ENCODE measurements at regions not wholly inside any gene's neighbourhood (a gene's known extent, or its start where the extent isn't known, plus 50 kb on each side); places are given as distances from the start of the nearest gene placed in this dataset.

DNA sequence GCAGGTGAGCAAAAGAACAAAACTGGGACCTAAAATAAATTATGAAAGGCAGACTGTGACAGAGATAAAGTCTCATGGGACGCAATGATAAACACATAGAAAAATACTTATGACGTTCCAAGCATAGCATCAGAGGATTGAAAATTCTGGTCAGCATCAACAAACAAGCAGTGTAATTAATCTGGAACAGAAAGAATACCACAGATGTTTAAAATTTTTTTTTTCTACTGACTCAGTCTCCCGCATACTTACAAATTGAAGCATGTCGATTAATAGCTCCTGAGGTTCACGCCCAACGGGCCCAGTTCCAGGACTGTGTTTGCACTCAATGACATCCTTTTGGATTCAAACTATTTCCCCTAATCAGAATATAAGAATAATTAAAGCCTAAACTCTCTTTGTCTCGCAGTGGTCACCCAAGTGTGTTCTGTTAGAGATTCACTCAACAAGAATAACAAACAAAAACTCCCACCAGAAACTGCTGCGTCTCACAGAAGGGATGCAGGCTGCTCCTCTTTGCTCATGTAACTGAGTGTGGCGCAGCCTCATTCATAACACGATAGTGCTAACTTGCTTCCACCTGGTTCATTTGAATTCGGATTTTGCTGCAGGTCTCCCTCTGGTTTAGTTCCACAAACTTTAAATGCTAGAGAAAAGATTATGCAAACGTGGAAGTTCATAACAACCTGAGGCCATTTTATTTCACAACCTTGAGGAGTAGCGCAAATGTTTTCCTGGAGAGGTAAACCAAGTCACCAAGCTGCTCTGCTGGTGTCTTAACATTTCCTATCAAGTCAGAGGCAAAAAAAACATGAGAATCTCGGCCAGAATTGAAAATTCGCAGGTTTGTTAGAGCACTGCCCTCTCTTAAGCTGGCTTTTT is 69.0 kb upstream of the CITED2 start:
- peaks cover 2% of the 10 kb centered on the region for H3K36me3 Mint-ChIP-seq (ENCODE audit: low read depth)
- peak overlapping the region; percentile 27 for H3K27ac Mint-ChIP-seq
- peaks cover 3% of the 10 kb centered on the region for H3K9me3 Mint-ChIP-seq
- peaks cover 45% of the 10 kb centered on the region for H3K4me1 Mint-ChIP-seq
- no peak overlapping the region for H3K4me3 Mint-ChIP-seq
- ChIA-PET CTCF (no interaction called here), POLR2A (no interaction called here)
- H3K27me3 Mint-ChIP-seq = no peaks in the 10 kb centered on the region
- DNase-seq = no peak

DNA sequence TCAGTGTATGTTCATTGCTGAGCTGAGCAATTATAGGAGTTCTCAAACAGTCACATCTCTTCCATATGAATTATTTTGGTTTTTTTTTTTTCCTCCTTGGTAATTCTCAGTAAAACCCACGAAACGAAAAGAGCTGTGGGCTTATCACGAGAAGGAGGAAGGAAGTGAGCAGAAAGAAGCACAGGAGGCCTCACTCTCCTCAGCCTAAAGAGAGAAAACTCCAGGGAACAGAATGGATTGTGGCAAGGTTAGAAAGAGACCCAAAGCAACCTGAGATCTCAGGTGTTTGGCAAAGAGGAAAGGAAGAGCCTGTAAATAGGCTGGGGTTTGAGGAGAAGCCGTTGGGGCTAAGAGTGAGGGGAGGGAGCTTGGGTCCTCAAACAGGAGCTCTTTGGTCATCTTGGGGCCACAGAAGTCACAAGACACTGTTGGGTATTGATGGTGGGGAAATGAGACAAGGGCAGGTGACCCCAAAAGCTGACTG is 67.8 kb upstream of the CITED2 start:
- POLR2A ChIA-PET = interaction anchor here (0.6 kb wide), 1 partner anchor 20 kb away, joined by 3 read pairs; no protein-coding TSS in a partner anchor
- peaks cover 3% of the 10 kb centered on the region for H3K9me3 Mint-ChIP-seq
- peak; percentile 10 for DNase-seq

DNA sequence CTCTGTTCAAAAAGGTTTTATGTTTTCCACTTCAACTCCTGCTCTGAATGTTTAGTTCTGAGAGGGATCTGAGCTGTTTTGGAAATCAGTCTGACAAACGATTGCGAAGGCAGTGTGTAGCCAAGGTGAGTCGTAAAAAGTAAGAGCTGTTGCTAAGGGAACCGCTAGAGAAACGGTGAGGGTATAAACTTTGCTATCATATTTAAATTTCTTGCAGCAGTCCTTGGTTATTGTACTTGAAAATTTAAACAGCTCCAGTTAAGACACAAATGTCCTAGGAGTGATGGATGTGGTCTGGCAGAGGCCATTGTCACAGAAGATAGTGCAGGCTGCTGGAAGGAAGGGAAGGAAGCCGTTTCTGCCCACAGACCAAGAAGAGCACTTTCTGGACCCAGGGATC is 64.9 kb upstream of the CITED2 start:
- DNase-seq = no peak
- peaks cover 3% of the 10 kb centered on the region for H3K9me3 Mint-ChIP-seq
- no peak overlapping the region for H3K4me3 Mint-ChIP-seq
- ChIA-PET CTCF (no interaction called here), POLR2A (no interaction called here)
- H3K27ac Mint-ChIP-seq = no peak overlapping the region
- H3K27me3 Mint-ChIP-seq = no peaks in the 10 kb centered on the region
- H3K4me1 Mint-ChIP-seq = peaks cover 24% of the 10 kb centered on the region
- H3K36me3 Mint-ChIP-seq (ENCODE audit: low read depth) = no peaks in the 10 kb centered on the region

More for the DNA sequence above, 67.8 kb upstream of the CITED2 start:
- CTCF ChIA-PET = interaction anchor here (0.7 to 1.0 kb wide), 2 partner anchors 46 to 67 kb away, joined by 3 read pairs; no protein-coding TSS in a partner anchor
- Mint-ChIP-seq H3K4me1 (peaks cover 34% of the 10 kb centered on the region), H3K4me3 (peak overlapping the region; percentile 39), H3K27ac (peak overlapping the region; percentile 83), H3K27me3 (no peaks in the 10 kb centered on the region), H3K36me3 (ENCODE audit: low read depth) (peaks cover 2% of the 10 kb centered on the region)

- POLR2A ChIA-PET = no interaction called here
- no peaks in the 10 kb centered on the region for H3K27me3 Mint-ChIP-seq
- H3K4me3 Mint-ChIP-seq = no peak overlapping the region
- H3K27ac Mint-ChIP-seq = no peak overlapping the region
- no peaks in the 10 kb centered on the region for H3K36me3 Mint-ChIP-seq (ENCODE audit: low read depth)
- H3K9me3 Mint-ChIP-seq = peaks cover 3% of the 10 kb centered on the region
- H3K4me1 Mint-ChIP-seq = peaks cover 24% of the 10 kb centered on the region
- CTCF ChIA-PET = no interaction called here
- DNase-seq = no peak
Observed at GRCh38 chr6:139438775-139439174, 64.3 kb upstream of the CITED2 start.

- ChIA-PET POLR2A (no interaction called here), CTCF (interaction anchor here (1.5 kb wide), 1 partner anchor 12 kb away, joined by 3 read pairs; no protein-coding TSS in a partner anchor)
- no peaks in the 10 kb centered on the region for H3K36me3 Mint-ChIP-seq (ENCODE audit: low read depth)
- H3K4me3 Mint-ChIP-seq = no peak overlapping the region
- no peak overlapping the region for H3K27ac Mint-ChIP-seq
- H3K27me3 Mint-ChIP-seq = no peaks in the 10 kb centered on the region
- no peak for DNase-seq
- peaks cover 7% of the 10 kb centered on the region for H3K4me1 Mint-ChIP-seq
- peaks cover 5% of the 10 kb centered on the region for H3K9me3 Mint-ChIP-seq
Observed at GRCh38 chr6:139436957-139437348, 62.5 kb upstream of the CITED2 start.

DNA sequence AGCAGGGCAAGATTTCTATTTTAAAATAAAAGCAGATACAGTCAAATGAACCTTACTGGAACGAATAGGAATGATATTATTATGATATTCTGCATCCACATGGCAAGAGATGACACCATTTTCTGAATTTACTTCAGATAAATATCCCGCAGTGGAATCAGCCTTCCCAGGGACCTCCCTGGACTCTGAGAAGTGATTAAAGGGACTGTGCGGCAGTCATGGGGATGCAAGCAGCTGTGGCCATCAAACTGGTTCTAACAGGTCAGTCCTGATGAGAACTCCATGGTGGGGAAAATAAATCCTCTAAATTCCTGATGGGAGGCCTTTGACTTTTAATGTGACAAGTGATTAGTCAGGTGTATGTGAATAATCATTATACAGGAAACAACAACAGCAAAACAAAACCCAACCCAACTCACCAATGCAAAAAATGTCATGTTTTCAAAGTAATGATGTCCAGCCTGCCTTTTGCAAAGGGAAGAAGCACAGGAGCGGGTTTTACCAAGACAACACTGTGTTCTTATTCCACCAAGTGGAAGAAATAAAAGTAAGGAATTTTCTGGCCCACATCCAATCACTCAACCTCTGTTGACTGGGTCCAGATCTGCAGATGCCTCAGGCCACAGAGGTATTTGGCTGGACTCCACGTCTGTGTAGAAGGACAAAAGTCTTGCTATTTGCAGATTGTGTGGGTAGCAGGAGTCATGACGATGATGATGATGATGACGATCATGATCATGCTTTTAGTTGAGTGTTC is 61.9 kb upstream of the CITED2 start:
- ChIA-PET POLR2A (no interaction called here), CTCF (interaction anchor here (1.5 kb wide), 1 partner anchor 12 kb away, joined by 3 read pairs; no protein-coding TSS in a partner anchor)
- H3K27me3 Mint-ChIP-seq = no peaks in the 10 kb centered on the region
- H3K4me3 Mint-ChIP-seq = no peak overlapping the region
- no peaks in the 10 kb centered on the region for H3K36me3 Mint-ChIP-seq (ENCODE audit: low read depth)
- no peak for DNase-seq
- H3K4me1 Mint-ChIP-seq = peaks cover 4% of the 10 kb centered on the region
- no peak overlapping the region for H3K27ac Mint-ChIP-seq
- H3K9me3 Mint-ChIP-seq = peaks cover 5% of the 10 kb centered on the region

DNA sequence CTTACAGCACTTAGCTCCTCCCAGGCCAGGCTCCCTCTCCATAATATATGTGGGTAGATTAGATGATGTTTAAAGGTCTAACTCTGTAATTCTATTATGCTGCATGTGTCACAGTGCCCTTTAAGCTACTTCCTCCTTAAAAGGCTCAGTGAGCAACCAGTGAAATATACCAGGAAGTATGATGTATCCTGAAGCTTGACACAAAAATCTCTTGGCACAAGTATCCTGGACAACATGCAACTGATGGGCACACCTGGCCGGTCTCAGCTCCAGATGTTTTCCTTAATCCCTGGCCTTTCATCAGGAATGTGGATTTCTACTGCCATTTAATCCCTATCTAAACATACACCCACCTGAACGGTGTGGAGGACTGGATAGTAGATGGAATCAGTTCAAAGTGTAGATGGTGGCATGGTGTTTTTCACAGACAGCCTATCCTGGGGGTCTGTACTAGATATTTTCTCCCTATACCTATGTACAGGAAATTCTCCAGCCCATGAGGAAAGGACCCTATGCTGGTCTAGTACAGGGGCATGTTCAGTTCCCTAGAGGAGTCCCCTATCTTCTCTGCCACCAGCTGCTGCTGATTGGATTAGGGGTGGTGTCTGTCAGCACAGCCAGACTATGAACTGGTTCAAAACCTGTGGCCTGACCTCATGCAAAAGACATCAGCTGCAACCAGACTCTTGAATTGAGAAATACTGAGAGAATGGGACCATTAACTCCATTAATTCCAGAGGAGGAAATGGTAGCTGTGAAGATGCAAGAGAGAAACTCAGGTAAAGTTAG is 59.4 kb upstream of the CITED2 start:
- ChIA-PET POLR2A (interaction anchor here (1.0 kb wide), 1 partner anchor 59 kb away, joined by 3 read pairs; the partner anchor contains the start of gene CITED2), CTCF (no interaction called here)
- Mint-ChIP-seq H3K27me3 (no peaks in the 10 kb centered on the region), H3K4me1 (no peaks in the 10 kb centered on the region), H3K27ac (no peak overlapping the region), H3K9me3 (peaks cover 2% of the 10 kb centered on the region), H3K36me3 (ENCODE audit: low read depth) (no peaks in the 10 kb centered on the region), H3K4me3 (no peak overlapping the region)
- DNase-seq = no peak

DNA sequence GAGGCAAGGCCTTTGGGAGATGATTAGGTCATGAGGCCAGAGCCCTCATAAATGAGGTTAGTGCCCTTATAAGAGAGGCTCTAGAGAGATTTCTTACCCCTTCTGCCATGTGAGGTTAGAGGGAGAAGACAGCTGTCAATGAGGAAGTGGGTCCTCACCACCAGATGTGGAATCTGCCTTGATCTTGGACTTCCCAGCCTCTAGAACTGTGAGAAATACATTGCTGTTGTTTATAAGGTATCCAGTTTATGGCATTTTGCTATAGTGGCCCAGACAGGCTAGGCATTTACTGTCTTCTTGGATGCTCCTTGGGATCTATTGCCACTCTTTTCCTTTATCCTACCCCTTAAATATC is 57.1 kb upstream of the CITED2 start:
- Mint-ChIP-seq H3K36me3 (ENCODE audit: low read depth) (no peaks in the 10 kb centered on the region), H3K9me3 (peaks cover 2% of the 10 kb centered on the region), H3K4me1 (no peaks in the 10 kb centered on the region), H3K27me3 (peaks cover 3% of the 10 kb centered on the region), H3K4me3 (no peak overlapping the region), H3K27ac (no peak overlapping the region)
- no peak for DNase-seq
- ChIA-PET CTCF (interaction anchor here (0.6 kb wide), 1 partner anchor 50 kb away, joined by 4 read pairs; no protein-coding TSS in a partner anchor), POLR2A (no interaction called here)

DNA sequence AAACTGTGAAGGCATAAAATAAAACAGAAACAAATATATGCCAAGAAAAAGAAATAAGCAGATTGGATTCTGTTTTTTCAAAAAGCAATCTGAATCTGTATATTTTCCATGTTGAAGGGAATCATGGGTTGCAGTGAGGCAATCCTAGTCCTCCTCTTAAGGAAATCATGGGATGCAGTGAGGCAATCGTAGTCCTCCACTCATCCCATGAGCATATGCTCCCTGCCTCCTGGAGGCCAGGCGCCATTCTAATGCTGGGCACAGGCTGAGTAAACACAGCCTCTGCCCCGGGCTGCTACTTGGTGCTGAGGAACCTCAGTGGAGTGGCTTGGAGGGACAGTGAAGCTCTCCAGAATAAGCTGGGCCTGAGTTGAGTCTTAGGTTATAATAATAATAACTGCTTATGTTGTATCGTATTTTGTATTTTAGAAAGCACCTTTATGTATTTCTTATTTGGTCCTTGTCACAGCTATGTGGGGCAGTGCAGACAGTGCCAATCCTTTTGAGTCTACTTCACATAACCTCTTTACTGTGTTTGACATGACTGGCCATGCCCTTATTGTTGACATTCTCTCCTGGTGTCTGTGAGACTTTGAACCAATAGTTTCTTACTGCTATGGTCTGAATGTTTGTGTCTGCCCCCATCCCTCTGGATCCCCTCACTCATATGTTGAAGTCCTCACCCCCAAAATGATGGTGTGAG is 56.6 kb upstream of the CITED2 start:
- peaks cover 2% of the 10 kb centered on the region for H3K9me3 Mint-ChIP-seq
- POLR2A ChIA-PET = no interaction called here
- H3K4me3 Mint-ChIP-seq = no peak overlapping the region
- H3K4me1 Mint-ChIP-seq = no peaks in the 10 kb centered on the region
- no peak overlapping the region for H3K27ac Mint-ChIP-seq
- DNase-seq = no peak
- CTCF ChIA-PET = interaction anchor here (0.6 kb wide), 1 partner anchor 50 kb away, joined by 4 read pairs; no protein-coding TSS in a partner anchor
- no peaks in the 10 kb centered on the region for H3K36me3 Mint-ChIP-seq (ENCODE audit: low read depth)
- H3K27me3 Mint-ChIP-seq = peaks cover 3% of the 10 kb centered on the region

DNA sequence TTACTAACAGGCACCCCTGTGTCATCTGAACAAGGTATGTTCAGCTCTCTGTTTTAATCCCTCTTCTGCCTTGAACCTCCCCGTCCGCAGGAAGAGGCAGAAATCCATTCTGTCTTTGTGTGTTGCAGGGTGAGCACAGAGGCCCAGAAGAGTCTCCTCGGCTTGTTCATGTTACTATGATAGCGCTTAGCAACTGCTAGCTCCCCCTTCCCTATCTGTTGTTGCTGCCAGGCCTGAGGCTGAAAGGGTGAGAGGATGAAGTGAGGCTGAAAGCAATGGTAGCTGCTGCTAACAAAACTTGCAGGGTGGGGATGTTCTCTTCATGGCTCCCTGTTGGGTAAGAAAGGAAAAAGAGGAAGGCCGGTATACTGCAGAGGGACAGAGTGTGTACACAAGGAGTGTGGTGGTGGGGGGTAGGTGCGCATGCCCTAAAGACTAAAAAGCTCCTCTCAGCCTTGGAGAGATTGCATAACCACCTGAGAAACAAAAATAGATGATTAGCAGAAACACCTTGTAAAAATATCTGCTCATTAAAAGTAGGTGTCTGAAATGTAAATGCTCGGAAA is 55.2 kb upstream of the CITED2 start:
- Mint-ChIP-seq H3K4me3 (no peak overlapping the region), H3K27me3 (peaks cover 11% of the 10 kb centered on the region), H3K27ac (no peak overlapping the region), H3K9me3 (peaks cover 2% of the 10 kb centered on the region), H3K36me3 (ENCODE audit: low read depth) (no peaks in the 10 kb centered on the region), H3K4me1 (no peaks in the 10 kb centered on the region)
- ChIA-PET CTCF (no interaction called here), POLR2A (no interaction called here)
- no peak for DNase-seq

DNA sequence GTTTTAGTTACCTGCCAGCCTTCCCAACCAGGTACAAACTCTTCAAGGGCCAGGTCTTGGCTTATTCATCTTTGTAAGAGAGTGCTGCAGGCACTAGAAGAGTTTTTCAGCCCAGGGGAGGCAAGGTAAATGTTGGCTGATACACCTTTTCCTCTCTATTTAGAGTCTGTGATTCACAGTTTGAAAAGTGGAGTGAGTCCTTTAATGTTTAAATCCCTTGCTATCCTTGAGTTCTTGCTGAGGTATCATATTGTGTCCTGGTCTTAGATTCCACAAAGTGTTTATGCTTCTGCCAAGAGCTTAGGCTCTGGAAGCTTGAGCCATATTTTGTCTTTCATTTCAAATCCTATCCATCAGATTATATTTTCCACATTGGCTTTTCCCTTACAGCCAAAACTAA is 52.8 kb upstream of the CITED2 start:
- H3K4me3 Mint-ChIP-seq = no peak overlapping the region
- ChIA-PET CTCF (no interaction called here), POLR2A (no interaction called here)
- H3K4me1 Mint-ChIP-seq = no peaks in the 10 kb centered on the region
- no peaks in the 10 kb centered on the region for H3K9me3 Mint-ChIP-seq
- H3K36me3 Mint-ChIP-seq (ENCODE audit: low read depth) = no peaks in the 10 kb centered on the region
- H3K27ac Mint-ChIP-seq = no peak overlapping the region
- H3K27me3 Mint-ChIP-seq = peaks cover 11% of the 10 kb centered on the region
- DNase-seq = no peak

- H3K4me3 Mint-ChIP-seq = no peak overlapping the region
- ChIA-PET POLR2A (no interaction called here), CTCF (no interaction called here)
- no peaks in the 10 kb centered on the region for H3K36me3 Mint-ChIP-seq (ENCODE audit: low read depth)
- no peak overlapping the region for H3K27ac Mint-ChIP-seq
- H3K4me1 Mint-ChIP-seq = no peaks in the 10 kb centered on the region
- H3K27me3 Mint-ChIP-seq = peaks cover 11% of the 10 kb centered on the region
- DNase-seq = no peak
- no peaks in the 10 kb centered on the region for H3K9me3 Mint-ChIP-seq
Observed at GRCh38 chr6:139426795-139427194, 52.3 kb upstream of the CITED2 start.

All from activated CD4-positive, alpha-beta T cell treated with anti-CD3 and anti-CD28 coated beads, Interleukin-2, amount 10 ng/mL, durations not matched to agents 7 days and 5 days (primary cell).